NCI-H1930 (cell line): ENCODE measurements at regions not wholly inside any gene's neighbourhood (a gene's known extent, or its start where the extent isn't known, plus 50 kb on each side); places are given as distances from the start of the nearest gene placed in this dataset.

Source experiments
- DNase-seq, 2 experiments: peaks; one replicate each; lab custom pipeline; 2025; lab: John Stamatoyannopoulos, UW

- DNase-seq: no peak
These were observed 240.5 kb upstream of the DAAM1 start for GRCh38 chr14:58947814-58948445.

- no peak for DNase-seq
These were observed 237.9 kb upstream of the DAAM1 start for GRCh38 chr14:58950555-58950954.

GRCh38 chr14:58951143-58951542 lies 237.3 kb upstream of the DAAM1 start:
- no peak for DNase-seq

GRCh38 chr14:58954052-58954451 lies 234.4 kb upstream of the DAAM1 start:
- no peak for DNase-seq

- DNase-seq: no peak
These were observed 233.3 kb upstream of the DAAM1 start for GRCh38 chr14:58954901-58955861.

GRCh38 chr14:58961045-58961731 lies 227.3 kb upstream of the DAAM1 start:
- no peak for DNase-seq

- DNase-seq: no peak
These were observed 224.4 kb upstream of the DAAM1 start for GRCh38 chr14:58963873-58964597.

GRCh38 chr14:58964598-58964928 lies 223.9 kb upstream of the DAAM1 start:
- DNase-seq: no peak

- no peak for DNase-seq
These were observed 222.9 kb upstream of the DAAM1 start for GRCh38 chr14:58965601-58966000.

- no peak for DNase-seq
These were observed 221.5 kb upstream of the DAAM1 start for GRCh38 chr14:58966997-58967396.

- no peak for DNase-seq
These were observed 218.3 kb upstream of the DAAM1 start for GRCh38 chr14:58969951-58970751.

- no peak for DNase-seq
These were observed 216.0 kb upstream of the DAAM1 start for GRCh38 chr14:58972233-58973017.

GRCh38 chr14:58977366-58977765 lies 211.1 kb upstream of the DAAM1 start:
- no peak for DNase-seq

- no peak for DNase-seq
These were observed 210.1 kb upstream of the DAAM1 start for GRCh38 chr14:58978343-58978742.

GRCh38 chr14:58979325-58979724 lies 209.1 kb upstream of the DAAM1 start:
- no peak for DNase-seq

GRCh38 chr14:58981840-58982239 lies 206.6 kb upstream of the DAAM1 start:
- no peak for DNase-seq

GRCh38 chr14:58985786-58986185 lies 202.7 kb upstream of the DAAM1 start:
- DNase-seq: no peak

- no peak for DNase-seq
These were observed 200.9 kb upstream of the DAAM1 start for GRCh38 chr14:58987591-58987990.

GRCh38 chr14:58992935-58993334 lies 195.5 kb upstream of the DAAM1 start:
- DNase-seq: no peak

GRCh38 chr14:58994130-58994529 lies 194.3 kb upstream of the DAAM1 start:
- no peak for DNase-seq

- DNase-seq: no peak
These were observed 184.5 kb upstream of the DAAM1 start for GRCh38 chr14:59004012-59004411.
